AG04450 (cell line): ENCODE measurements at regions not wholly inside any gene's neighbourhood (a gene's known extent, or its start where the extent isn't known, plus 50 kb on each side); places are given as distances from the start of the nearest gene placed in this dataset.

Experiments
- CTCF ChIA-PET: fragments of 300-600, 350-600 bp; formaldehyde crosslinking; extraction: SDS; loops from one replicate; lab custom pipeline; 2022; ENCODE audit warnings: antibody characterized with exemption, inconsistent platforms; lab: Charles Lee
- POLR2A ChIA-PET: fragments of 350-600 bp; formaldehyde crosslinking; extraction: SDS; loops from one replicate; lab custom pipeline; 2021; ENCODE audit warnings: antibody characterized with exemption, inconsistent platforms; lab: Yijun Ruan, JAX
- DNase-seq: peaks from one replicate; pipeline ENCODE4 v3.0.0-alpha.2; 2011; ENCODE audit warnings: low read depth, low spot score
- H3K27ac ChIP-seq: one replicate; pipeline ENCODE4 v1.5.1; 2012; ENCODE audit warnings: low read depth, low read length, control low read depth
- H3K27me3 ChIP-seq: one replicate; pipeline ENCODE4 v1.6.0; 2012; ENCODE audit warnings: low read length; ENCODE audit not compliant: control insufficient read depth, insufficient read depth
- H3K4me3 ChIP-seq: 2 replicates; pipeline ENCODE4 v1.5.1; 2011; ENCODE audit warnings: mild to moderate bottlenecking, low read depth, low read length, control low read depth
- H3K9me3 ChIP-seq: 2 replicates; pipeline ENCODE4 v1.5.1; 2012; ENCODE audit warnings: low read length; ENCODE audit not compliant: control insufficient read depth, insufficient read depth
- CTCF ChIP-seq: IDR thresholded peaks from 2 replicates; pipeline ENCODE4 v1.5.1; 2011; ENCODE audit warnings: low read depth, low read length, control low read depth, inconsistent platforms

DNA sequence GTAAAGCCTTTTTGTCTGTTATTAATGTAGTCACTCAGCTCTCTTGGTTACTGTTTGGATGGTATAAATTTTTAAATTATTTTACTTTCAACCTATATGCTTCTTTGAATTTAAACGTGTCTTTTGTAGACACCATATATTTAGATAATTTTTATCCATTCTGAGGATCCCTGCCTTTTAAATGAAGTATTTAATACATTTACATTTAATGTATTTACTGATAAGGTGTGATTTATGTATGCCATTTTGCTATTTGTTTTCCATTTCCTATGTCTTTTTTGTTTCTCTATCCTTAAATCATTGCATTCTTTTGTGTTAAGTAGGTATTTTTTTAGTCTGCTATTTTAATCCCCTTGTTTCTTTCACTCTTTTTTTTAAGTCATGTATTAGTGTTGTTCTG is 238.0 kb downstream of the RAB28 start:
- Histone ChIP-seq H3K4me3 (no peak overlapping the region), H3K27me3 (no peaks in the 10 kb centered on the region), H3K27ac (no peak overlapping the region), H3K9me3 (no peaks in the 10 kb centered on the region)
- CTCF ChIA-PET: no interaction called here
- DNase-seq: no peak
- no peak for TF ChIP-seq CTCF
- POLR2A ChIA-PET: no interaction called here

DNA sequence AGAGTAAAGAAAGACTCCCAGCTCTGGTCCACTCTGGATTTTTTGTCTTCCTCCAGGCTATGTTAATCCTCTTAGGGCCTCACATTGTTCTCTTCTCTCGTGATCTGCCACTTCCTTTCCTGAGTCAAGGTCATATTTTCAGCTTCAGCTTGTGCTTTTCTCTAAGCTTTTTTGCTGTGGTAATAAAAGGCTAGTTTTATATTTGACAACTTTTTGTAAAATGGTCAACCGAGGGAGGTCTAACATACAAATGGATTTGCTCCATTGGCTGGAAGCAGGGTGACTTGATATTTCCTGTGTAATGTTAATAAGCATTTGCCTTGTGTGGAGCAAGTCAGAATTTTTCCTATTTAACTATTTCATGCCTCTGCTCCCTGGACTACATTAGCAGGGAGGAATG is 239.7 kb downstream of the RAB28 start:
- ChIA-PET CTCF (no interaction called here), POLR2A (no interaction called here)
- no peak for DNase-seq
- no peaks in the 10 kb centered on the region for H3K27me3 ChIP-seq
- TF ChIP-seq CTCF: no peak
- no peak overlapping the region for H3K27ac ChIP-seq
- no peak overlapping the region for H3K4me3 ChIP-seq
- H3K9me3 ChIP-seq: no peaks in the 10 kb centered on the region

- H3K9me3 ChIP-seq: no peaks in the 10 kb centered on the region
- no peak for TF ChIP-seq CTCF
- no peak overlapping the region for H3K27ac ChIP-seq
- no peak for DNase-seq
- CTCF ChIA-PET: no interaction called here
- POLR2A ChIA-PET: no interaction called here
- H3K27me3 ChIP-seq: no peaks in the 10 kb centered on the region
- no peak overlapping the region for H3K4me3 ChIP-seq
Observed at GRCh38 chr4:13243152-13243551, 241.0 kb downstream of the RAB28 start.

DNA sequence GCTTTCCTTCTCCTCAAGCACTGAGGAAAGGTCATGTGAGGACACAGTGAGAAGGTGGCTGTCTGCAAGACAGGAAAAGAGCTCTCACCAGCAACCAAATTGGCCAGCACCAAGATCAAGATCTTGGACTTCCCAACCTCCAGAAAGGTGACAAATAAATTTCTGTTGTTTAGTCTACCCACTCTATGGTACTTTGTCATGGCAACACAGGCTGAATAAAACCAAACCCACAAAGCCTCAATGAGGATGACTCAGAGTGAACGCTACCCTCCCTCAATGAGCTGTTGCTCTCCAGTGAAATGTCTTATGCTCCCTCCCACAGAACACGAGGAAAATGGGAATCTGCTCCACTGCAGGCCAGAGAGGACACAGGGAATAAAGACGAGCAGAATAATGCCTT is 244.1 kb downstream of the RAB28 start:
- Histone ChIP-seq H3K4me3 (no peak overlapping the region), H3K27me3 (no peaks in the 10 kb centered on the region), H3K27ac (no peak overlapping the region), H3K9me3 (no peaks in the 10 kb centered on the region)
- no peak for DNase-seq
- ChIA-PET POLR2A (interaction anchor here (0.6 kb wide), 1 partner anchor 31 kb away, joined by 3 read pairs; no protein-coding TSS in a partner anchor), CTCF (no interaction called here)
- TF ChIP-seq CTCF: no peak

DNA sequence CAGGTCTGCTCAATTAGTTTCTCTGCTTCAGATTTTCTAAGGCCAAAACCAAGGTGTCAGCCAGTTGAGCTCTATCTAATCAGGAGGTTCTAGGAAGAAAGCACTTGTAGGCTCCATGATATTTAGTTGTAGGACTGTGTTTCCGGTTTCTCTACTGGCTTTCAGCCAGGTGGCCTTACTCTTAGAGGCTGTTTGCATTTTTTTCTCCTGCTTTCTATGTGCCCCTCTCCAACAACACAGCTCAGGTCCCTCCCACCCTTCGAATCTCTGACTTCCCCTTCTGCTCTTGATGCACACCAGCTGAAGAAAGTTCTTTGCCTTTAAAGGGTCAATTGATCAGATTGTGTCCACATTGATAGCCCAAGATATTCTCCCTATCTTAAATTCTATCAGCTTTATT is 245.2 kb downstream of the RAB28 start:
- no peak for TF ChIP-seq CTCF
- Histone ChIP-seq H3K4me3 (no peak overlapping the region), H3K27ac (no peak overlapping the region), H3K27me3 (no peaks in the 10 kb centered on the region), H3K9me3 (no peaks in the 10 kb centered on the region)
- no peak for DNase-seq
- ChIA-PET CTCF (no interaction called here), POLR2A (no interaction called here)
